ENCODE measurements at regions not wholly inside any gene's neighbourhood (a gene's known extent, or its start where the extent isn't known, plus 50 kb on each side); places are given as distances from the start of the nearest gene placed in this dataset.

DNA sequence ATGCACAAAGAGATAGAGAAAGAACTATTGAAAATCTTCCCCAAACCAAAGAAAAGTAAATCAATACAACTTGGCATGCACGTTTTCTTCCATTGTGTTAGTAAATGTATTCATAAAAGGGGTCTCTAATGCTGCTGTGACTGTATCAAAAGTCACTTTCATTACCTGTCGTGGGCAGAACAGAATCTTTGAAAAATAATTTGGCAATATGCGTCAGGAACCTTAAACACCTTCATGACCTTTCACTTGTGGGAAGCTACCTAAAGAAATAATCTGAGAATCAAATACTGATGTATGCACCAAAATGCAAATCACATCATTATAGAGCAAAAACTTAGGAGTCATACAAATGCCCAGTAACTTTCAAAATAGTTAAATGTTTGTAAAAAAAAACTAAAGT lies 105.3 kb downstream of the ARL4C start:
- TF ChIP-seq, protein P1, sequence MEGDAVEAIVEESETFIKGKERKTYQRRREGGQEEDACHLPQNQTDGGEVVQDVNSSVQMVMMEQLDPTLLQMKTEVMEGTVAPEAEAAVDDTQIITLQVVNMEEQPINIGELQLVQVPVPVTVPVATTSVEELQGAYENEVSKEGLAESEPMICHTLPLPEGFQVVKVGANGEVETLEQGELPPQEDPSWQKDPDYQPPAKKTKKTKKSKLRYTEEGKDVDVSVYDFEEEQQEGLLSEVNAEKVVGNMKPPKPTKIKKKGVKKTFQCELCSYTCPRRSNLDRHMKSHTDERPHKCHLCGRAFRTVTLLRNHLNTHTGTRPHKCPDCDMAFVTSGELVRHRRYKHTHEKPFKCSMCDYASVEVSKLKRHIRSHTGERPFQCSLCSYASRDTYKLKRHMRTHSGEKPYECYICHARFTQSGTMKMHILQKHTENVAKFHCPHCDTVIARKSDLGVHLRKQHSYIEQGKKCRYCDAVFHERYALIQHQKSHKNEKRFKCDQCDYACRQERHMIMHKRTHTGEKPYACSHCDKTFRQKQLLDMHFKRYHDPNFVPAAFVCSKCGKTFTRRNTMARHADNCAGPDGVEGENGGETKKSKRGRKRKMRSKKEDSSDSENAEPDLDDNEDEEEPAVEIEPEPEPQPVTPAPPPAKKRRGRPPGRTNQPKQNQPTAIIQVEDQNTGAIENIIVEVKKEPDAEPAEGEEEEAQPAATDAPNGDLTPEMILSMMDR (conservative IDR thresholded peaks at IDR 0.05; ENCODE audit: low read length) = no peak
- TF ChIP-seq EZH2phosphoT487 (IDR thresholded peaks at IDR 0.05; ENCODE audit: borderline replicate concordance, low read depth, low read length) = no peak
